ENCODE measurements at regions not wholly inside any gene's neighbourhood (a gene's known extent, or its start where the extent isn't known, plus 50 kb on each side); places are given as distances from the start of the nearest gene placed in this dataset.

DNA sequence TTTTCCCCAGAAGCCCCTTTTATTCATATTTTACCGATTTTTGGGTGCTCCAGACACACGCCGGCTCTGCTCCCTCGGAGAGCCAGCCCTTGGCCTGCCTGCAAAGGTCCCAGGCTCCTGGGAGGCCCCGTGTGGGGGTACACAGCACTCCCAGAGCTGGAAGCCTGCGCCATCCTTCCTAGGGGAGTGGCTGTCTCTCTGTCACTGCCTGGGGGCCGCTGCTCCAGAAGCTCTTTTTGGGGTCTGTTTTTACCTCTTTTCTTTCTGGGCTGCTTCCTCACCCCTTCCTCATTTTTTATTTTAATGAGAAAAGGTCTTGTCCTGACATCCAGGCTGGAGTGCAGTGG is 119.1 kb upstream of the COL5A1 start:
- DNase-seq (no peak), ATAC-seq (ENCODE audit: insufficient read depth, low FRiP score) (no peak)
- Histone ChIP-seq H3K9me3 (ENCODE audit: control insufficient read depth in 4 of 4, insufficient read depth in 3 of 4, low read length in 3 of 4) (peaks cover 0 to 5% (median 0%) of the 10 kb centered on the region in 4 donors), H3K9ac (ENCODE audit: insufficient read depth in 1 of 2, low read length in 2 of 2) (no peak overlapping the region), H3K4me3 (no peak overlapping the region), H3K36me3 (ENCODE audit: control insufficient read depth in 4 of 4, insufficient read depth in 4 of 4, low read length in 4 of 4) (no peaks in the 10 kb centered on the region), H3K4me1 (ENCODE audit: control insufficient read depth in 5 of 5, insufficient read depth in 5 of 5, low read length in 5 of 5) (peaks cover 0 to 7% (median 0%) of the 10 kb centered on the region in 5 donors), H3K27ac (ENCODE audit: low read depth in 1 of 2, low read length in 1 of 2) (no peak overlapping the region), H3K27me3 (ENCODE audit: control insufficient read depth in 3 of 3, insufficient read depth in 3 of 3, low read length in 2 of 3) (no peaks in the 10 kb centered on the region)
- TF ChIP-seq CTCF (IDR thresholded peaks at IDR 0.05; ENCODE audit: control extremely low read depth, extremely low read depth), result no peak
- WGBS, 2 donors, result 84 to 95% methylated on average over 7 of the region's 7 CpGs

DNA sequence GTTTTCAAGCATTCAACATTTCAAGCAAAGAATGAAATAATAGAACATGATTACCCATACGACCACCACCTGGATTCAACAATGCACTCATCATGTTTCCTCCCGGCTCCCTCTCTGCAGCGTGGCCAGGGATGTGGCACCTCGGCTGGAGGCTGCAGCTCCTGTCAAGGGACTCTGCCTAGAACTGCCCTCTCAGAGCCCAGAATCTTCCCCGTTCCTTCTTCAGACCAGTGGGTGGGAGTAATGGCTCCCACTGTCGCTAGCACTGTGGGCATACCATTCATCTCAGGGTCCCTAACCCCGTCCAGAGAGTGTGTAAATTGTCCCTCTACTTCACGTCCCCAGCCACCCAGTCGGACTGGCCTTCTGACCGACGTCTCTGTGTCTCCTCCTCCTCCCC is 118.6 kb upstream of the COL5A1 start:
- no peaks in the 10 kb centered on the region for H3K27me3 ChIP-seq (ENCODE audit: control insufficient read depth in 3 of 3, insufficient read depth in 3 of 3, low read length in 2 of 3)
- no peak overlapping the region for H3K9ac ChIP-seq (ENCODE audit: insufficient read depth in 1 of 2, low read length in 2 of 2)
- no peak overlapping the region for H3K27ac ChIP-seq (ENCODE audit: low read depth in 1 of 2, low read length in 1 of 2)
- WGBS, 2 donors, result 76 to 81% methylated on average over 11 of the region's 11 CpGs
- H3K4me3 ChIP-seq, result no peak overlapping the region
- no peaks in the 10 kb centered on the region for H3K36me3 ChIP-seq (ENCODE audit: control insufficient read depth in 4 of 4, insufficient read depth in 4 of 4, low read length in 4 of 4)
- peaks cover 0 to 5% (median 0%) of the 10 kb centered on the region in 4 donors for H3K9me3 ChIP-seq (ENCODE audit: control insufficient read depth in 4 of 4, insufficient read depth in 3 of 4, low read length in 3 of 4)
- ATAC-seq (ENCODE audit: insufficient read depth, low FRiP score), result no peak
- peaks cover 0 to 7% (median 0%) of the 10 kb centered on the region in 5 donors for H3K4me1 ChIP-seq (ENCODE audit: control insufficient read depth in 5 of 5, insufficient read depth in 5 of 5, low read length in 5 of 5)
- TF ChIP-seq CTCF (IDR thresholded peaks at IDR 0.05; ENCODE audit: control extremely low read depth, extremely low read depth), result no peak
- DNase-seq, result no peak

DNA sequence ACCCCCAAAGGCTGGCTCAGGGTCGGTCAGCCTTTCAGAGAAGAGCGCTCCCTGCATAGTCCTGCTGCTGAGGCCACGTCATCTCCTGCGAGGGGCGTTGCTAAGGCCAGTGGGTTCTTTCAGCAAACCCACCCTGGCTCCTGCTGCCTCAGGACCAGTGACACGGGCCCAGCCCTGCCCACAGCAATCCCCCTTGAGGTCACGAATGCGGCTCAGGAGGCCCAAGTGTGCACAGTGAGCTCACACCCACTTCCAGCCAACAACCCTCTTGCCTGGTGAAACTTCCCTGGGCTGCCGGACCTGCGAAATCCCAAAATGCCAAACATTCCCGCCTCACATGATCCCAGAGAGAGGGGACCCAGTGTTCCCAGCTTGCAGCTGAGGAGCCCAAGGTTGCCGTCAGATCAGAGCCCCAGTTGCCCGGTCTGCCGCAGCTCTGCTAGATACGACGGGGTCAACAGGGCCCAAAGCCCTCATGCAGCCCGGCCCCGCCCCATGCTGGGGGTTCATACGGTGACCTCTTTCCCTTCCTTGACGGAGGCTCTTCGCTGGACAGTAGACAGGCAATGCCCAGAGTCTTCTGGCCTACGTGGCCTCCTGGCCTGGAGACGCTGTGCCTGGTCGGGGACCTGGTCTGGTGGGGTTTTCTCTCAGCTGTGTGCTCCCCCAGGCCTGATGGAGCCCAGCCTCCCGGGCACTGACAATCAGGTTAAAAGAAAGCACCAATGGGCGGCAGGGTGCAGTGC is 116.4 kb upstream of the COL5A1 start:
- H3K27ac ChIP-seq (ENCODE audit: low read depth in 1 of 2, low read length in 1 of 2), result no peak overlapping the region
- 92 to 93% methylated on average over 26 of the region's 26 CpGs for WGBS, 2 donors
- DNase-seq, result no peak

More for the DNA sequence above, 116.4 kb upstream of the COL5A1 start:
- no peak overlapping the region for H3K4me3 ChIP-seq
- ATAC-seq (ENCODE audit: insufficient read depth, low FRiP score), result no peak
- no peaks in the 10 kb centered on the region for H3K36me3 ChIP-seq (ENCODE audit: control insufficient read depth in 4 of 4, insufficient read depth in 4 of 4, low read length in 4 of 4)
- peaks cover 0 to 5% (median 2%) of the 10 kb centered on the region in 4 donors for H3K9me3 ChIP-seq (ENCODE audit: control insufficient read depth in 4 of 4, insufficient read depth in 3 of 4, low read length in 3 of 4)
- peaks cover 0 to 7% (median 0%) of the 10 kb centered on the region in 5 donors for H3K4me1 ChIP-seq (ENCODE audit: control insufficient read depth in 5 of 5, insufficient read depth in 5 of 5, low read length in 5 of 5)
- no peaks in the 10 kb centered on the region for H3K27me3 ChIP-seq (ENCODE audit: control insufficient read depth in 3 of 3, insufficient read depth in 3 of 3, low read length in 2 of 3)
- TF ChIP-seq CTCF (IDR thresholded peaks at IDR 0.05; ENCODE audit: control extremely low read depth, extremely low read depth), result no peak
- H3K9ac ChIP-seq (ENCODE audit: insufficient read depth in 1 of 2, low read length in 2 of 2), result no peak overlapping the region
